GM12875 (cell line): ENCODE measurements at regions not wholly inside any gene's neighbourhood (a gene's known extent, or its start where the extent isn't known, plus 50 kb on each side); places are given as distances from the start of the nearest gene placed in this dataset.

Experiments used
- H3K4me3 ChIP-seq: one replicate; pipeline ENCODE4 v1.5.1; 2011; ENCODE audit warnings: low read depth, low read length, control low read depth
- CTCF ChIP-seq: IDR thresholded peaks from 2 replicates; pipeline ENCODE4 v1.5.1; 2011; ENCODE audit warnings: low read depth, mild to moderate bottlenecking, control low read depth, inconsistent platforms, low read length, moderate library complexity, borderline replicate concordance; ENCODE audit not compliant: insufficient read depth

- no peak for TF ChIP-seq CTCF
- no peak overlapping the region for H3K4me3 ChIP-seq
These were observed 50.2 kb upstream of the DTNA start for GRCh38 chr18:34659579-34660517.
